HK-2 (cell line): ENCODE measurements at regions not wholly inside any gene's neighbourhood (a gene's known extent, or its start where the extent isn't known, plus 50 kb on each side); places are given as distances from the start of the nearest gene placed in this dataset.

Experiments used
- DNase-seq: peaks from one replicate; pipeline ENCODE4 v3.0.0-alpha.2; 2018; ENCODE audit not compliant: unreplicated experiment

- no peak for DNase-seq
These were observed 288.7 kb downstream of the SOX9 start for GRCh38 chr17:72409405-72410002.

GRCh38 chr17:72411124-72411563 lies 290.3 kb downstream of the SOX9 start:
- peak; percentile 44 for DNase-seq

GRCh38 chr17:72412650-72413076 lies 291.8 kb downstream of the SOX9 start:
- DNase-seq: no peak

- no peak for DNase-seq
These were observed 292.5 kb downstream of the SOX9 start for GRCh38 chr17:72413077-72414031.

- DNase-seq: no peak
These were observed 293.2 kb downstream of the SOX9 start for GRCh38 chr17:72414032-72414396.

GRCh38 chr17:72414967-72415853 lies 294.4 kb downstream of the SOX9 start:
- DNase-seq: no peak

GRCh38 chr17:72416054-72416675 lies 295.3 kb downstream of the SOX9 start:
- no peak for DNase-seq

- no peak for DNase-seq
These were observed 296.1 kb downstream of the SOX9 start for GRCh38 chr17:72416905-72417304.

GRCh38 chr17:72417627-72418026 lies 296.8 kb downstream of the SOX9 start:
- no peak for DNase-seq

- no peak for DNase-seq
These were observed 299.3 kb downstream of the SOX9 start for GRCh38 chr17:72419866-72420774.

- DNase-seq: no peak
These were observed 299.9 kb downstream of the SOX9 start for GRCh38 chr17:72420775-72421127.

GRCh38 chr17:72421128-72422092 lies 300.6 kb downstream of the SOX9 start:
- DNase-seq: peak; percentile 88

GRCh38 chr17:72422204-72422504 lies 301.3 kb downstream of the SOX9 start:
- no peak for DNase-seq

GRCh38 chr17:72422505-72423285 lies 301.9 kb downstream of the SOX9 start:
- DNase-seq: peak; percentile 94

- DNase-seq: no peak
These were observed 302.4 kb downstream of the SOX9 start for GRCh38 chr17:72423286-72423589.

- no peak for DNase-seq
These were observed 302.9 kb downstream of the SOX9 start for GRCh38 chr17:72423718-72424117.

GRCh38 chr17:72424505-72425117 lies 303.8 kb downstream of the SOX9 start:
- no peak for DNase-seq

- DNase-seq: no peak
These were observed 304.4 kb downstream of the SOX9 start for GRCh38 chr17:72425133-72425793.
